Panc1 (cell line): ENCODE measurements at regions not wholly inside any gene's neighbourhood (a gene's known extent, or its start where the extent isn't known, plus 50 kb on each side); places are given as distances from the start of the nearest gene placed in this dataset.

Experiments
- ATAC-seq: fragments of 200-7000 bp; cut with Tn5 transposase; 2 replicates; pipeline ENCODE4 v1.9.1; 2020; ENCODE audit warnings: mild to moderate bottlenecking, moderate library complexity
- BruUV-seq: library from RNA; stranded (reverse); fragments of 400-500 nt; replicated peaks from 2 replicates; lab custom pipeline; 2021; lab: Mats Ljungman, UMichigan
- CTCF ChIA-PET: fragments of 300-600 bp; sonication (Branson Sonifier 250); formaldehyde crosslinking; loops from one replicate; lab custom pipeline; 2022; ENCODE audit warnings: antibody characterized with exemption; lab: Charles Lee
- POLR2A ChIA-PET: fragments of 300-600 bp; sonication (Branson Sonifier 250); formaldehyde crosslinking; loops from one replicate; lab custom pipeline; 2022; ENCODE audit warnings: antibody characterized with exemption; lab: Charles Lee
- DNase-seq: peaks from one replicate; pipeline ENCODE4 v3.0.0-alpha.2; 2010; ENCODE audit warnings: low read depth, low spot score
- H3K27ac ChIP-seq: 2 replicates; pipeline ENCODE4 v1.5.1; 2011; ENCODE audit warnings: mild to moderate bottlenecking, low read length, inconsistent platforms
- H3K27me3 ChIP-seq: fragments of 200-500 bp; sonication (Bioruptor generic); 2 replicates; pipeline ENCODE4 v1.6.0; 2014; ENCODE audit warnings: low read length, inconsistent platforms; ENCODE audit not compliant: control insufficient read depth, insufficient read depth
- H3K36me3 ChIP-seq: fragments of 200-500 bp; sonication (Bioruptor generic); 2 replicates; pipeline ENCODE4 v1.5.1; 2014; ENCODE audit warnings: inconsistent platforms, mild to moderate bottlenecking, low read length, moderate library complexity; ENCODE audit not compliant: control insufficient read depth, insufficient read depth
- H3K4me1 ChIP-seq: 2 replicates; pipeline ENCODE4 v1.5.1; 2011; ENCODE audit warnings: inconsistent platforms, mild to moderate bottlenecking, low read length, moderate library complexity; ENCODE audit not compliant: control insufficient read depth, insufficient read depth
- H3K4me3 ChIP-seq, 2 experiments: 2 replicates each; pipeline ENCODE4 v1.5.1; 2011 to 2012; ENCODE audit warnings: low read depth in 2 of 2, low read length in 2 of 2, mild to moderate bottlenecking in 2 of 2, inconsistent platforms in 1 of 2, moderate library complexity in 1 of 2
- H3K9me3 ChIP-seq: fragments of 200-500 bp; sonication (Bioruptor generic); 2 replicates; pipeline ENCODE4 v1.5.1; 2014; ENCODE audit warnings: low read depth, mild to moderate bottlenecking, inconsistent platforms, low read length, moderate library complexity; ENCODE audit not compliant: control insufficient read depth, insufficient read depth
- POLR2AphosphoS5 ChIP-seq: IDR thresholded peaks from 2 replicates; pipeline ENCODE4 v1.6.1; 2012; ENCODE audit warnings: mild to moderate bottlenecking, low read depth, low read length, moderate library complexity
- SIN3A ChIP-seq: IDR thresholded peaks from 2 replicates; pipeline ENCODE4 v1.6.1; 2012; ENCODE audit warnings: low read depth, mild to moderate bottlenecking, low read length, moderate library complexity, borderline replicate concordance; ENCODE audit not compliant: insufficient read depth
- TCF7L2 ChIP-seq: IDR thresholded peaks from 2 replicates; pipeline ENCODE4 v1.6.1; 2011; ENCODE audit warnings: mild to moderate bottlenecking, low read depth, low read length, inconsistent platforms
- in situ Hi-C: cut with HindIII; loops from 2 replicates; pipeline ENCODE4 v1.10.0; 2016; ENCODE audit warnings: low sequenced_read_pairs, low pct_unique_long_range_greater_than_20kb
- intact Hi-C: fragments of 100-400 bp; cut with micrococcal nuclease; formaldehyde crosslinking; loops from one replicate; pipeline ENCODE4 v1.10.0; 2022; ENCODE audit not compliant: unreplicated experiment
- TF ChIP-seq, protein P1 (sequence below): fragments of 450-650 bp; IDR thresholded peaks from 2 replicates; pipeline ENCODE4 v1.5.1; 2017; ENCODE audit warnings: mild to moderate bottlenecking
- TF ChIP-seq, protein P2 (sequence below), 2 experiments: IDR thresholded peaks; 2 replicates each; pipeline ENCODE4 v1.6.1; 2011 to 2012; ENCODE audit warnings: low read depth in 2 of 2, control low read depth in 1 of 2, low read length in 1 of 2, mild to moderate bottlenecking in 1 of 2, moderate library complexity in 1 of 2; ENCODE audit not compliant: insufficient read depth in 1 of 2

DNA sequence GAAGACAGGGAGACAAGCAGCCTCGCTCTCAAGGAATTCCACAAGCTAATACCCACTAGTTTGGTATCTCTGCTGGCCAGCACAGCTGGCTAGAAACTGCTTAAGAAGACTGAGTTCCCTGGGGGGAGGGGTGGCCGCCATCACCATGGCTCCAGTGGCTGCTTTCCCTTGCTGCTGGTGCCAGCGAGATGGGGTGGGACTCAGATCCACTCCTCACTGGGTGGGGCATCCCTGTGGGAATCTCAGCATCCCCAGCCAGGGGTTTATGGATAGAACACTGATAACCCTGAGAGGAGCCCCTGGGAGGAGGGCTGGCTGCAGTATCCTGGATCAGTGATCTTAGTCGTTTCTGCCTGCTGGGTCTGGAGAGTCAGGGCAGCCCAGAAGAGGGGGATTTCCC, 170.6 kb upstream of the MDGA2 start:
- ChIA-PET POLR2A (no interaction called here), CTCF (no interaction called here)
- no peaks in the 10 kb centered on the region for H3K27me3 ChIP-seq
- BruUV-seq = no TSS peak
- H3K36me3 ChIP-seq = no peaks in the 10 kb centered on the region
- DNase-seq = no peak
- H3K27ac ChIP-seq = no peak overlapping the region
- no peak for ATAC-seq
- TF ChIP-seq, protein P1, sequence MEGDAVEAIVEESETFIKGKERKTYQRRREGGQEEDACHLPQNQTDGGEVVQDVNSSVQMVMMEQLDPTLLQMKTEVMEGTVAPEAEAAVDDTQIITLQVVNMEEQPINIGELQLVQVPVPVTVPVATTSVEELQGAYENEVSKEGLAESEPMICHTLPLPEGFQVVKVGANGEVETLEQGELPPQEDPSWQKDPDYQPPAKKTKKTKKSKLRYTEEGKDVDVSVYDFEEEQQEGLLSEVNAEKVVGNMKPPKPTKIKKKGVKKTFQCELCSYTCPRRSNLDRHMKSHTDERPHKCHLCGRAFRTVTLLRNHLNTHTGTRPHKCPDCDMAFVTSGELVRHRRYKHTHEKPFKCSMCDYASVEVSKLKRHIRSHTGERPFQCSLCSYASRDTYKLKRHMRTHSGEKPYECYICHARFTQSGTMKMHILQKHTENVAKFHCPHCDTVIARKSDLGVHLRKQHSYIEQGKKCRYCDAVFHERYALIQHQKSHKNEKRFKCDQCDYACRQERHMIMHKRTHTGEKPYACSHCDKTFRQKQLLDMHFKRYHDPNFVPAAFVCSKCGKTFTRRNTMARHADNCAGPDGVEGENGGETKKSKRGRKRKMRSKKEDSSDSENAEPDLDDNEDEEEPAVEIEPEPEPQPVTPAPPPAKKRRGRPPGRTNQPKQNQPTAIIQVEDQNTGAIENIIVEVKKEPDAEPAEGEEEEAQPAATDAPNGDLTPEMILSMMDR = no peak
- TF ChIP-seq SIN3A (no peak), TCF7L2 (no peak), POLR2AphosphoS5 (no peak)
- TF ChIP-seq, protein P2, sequence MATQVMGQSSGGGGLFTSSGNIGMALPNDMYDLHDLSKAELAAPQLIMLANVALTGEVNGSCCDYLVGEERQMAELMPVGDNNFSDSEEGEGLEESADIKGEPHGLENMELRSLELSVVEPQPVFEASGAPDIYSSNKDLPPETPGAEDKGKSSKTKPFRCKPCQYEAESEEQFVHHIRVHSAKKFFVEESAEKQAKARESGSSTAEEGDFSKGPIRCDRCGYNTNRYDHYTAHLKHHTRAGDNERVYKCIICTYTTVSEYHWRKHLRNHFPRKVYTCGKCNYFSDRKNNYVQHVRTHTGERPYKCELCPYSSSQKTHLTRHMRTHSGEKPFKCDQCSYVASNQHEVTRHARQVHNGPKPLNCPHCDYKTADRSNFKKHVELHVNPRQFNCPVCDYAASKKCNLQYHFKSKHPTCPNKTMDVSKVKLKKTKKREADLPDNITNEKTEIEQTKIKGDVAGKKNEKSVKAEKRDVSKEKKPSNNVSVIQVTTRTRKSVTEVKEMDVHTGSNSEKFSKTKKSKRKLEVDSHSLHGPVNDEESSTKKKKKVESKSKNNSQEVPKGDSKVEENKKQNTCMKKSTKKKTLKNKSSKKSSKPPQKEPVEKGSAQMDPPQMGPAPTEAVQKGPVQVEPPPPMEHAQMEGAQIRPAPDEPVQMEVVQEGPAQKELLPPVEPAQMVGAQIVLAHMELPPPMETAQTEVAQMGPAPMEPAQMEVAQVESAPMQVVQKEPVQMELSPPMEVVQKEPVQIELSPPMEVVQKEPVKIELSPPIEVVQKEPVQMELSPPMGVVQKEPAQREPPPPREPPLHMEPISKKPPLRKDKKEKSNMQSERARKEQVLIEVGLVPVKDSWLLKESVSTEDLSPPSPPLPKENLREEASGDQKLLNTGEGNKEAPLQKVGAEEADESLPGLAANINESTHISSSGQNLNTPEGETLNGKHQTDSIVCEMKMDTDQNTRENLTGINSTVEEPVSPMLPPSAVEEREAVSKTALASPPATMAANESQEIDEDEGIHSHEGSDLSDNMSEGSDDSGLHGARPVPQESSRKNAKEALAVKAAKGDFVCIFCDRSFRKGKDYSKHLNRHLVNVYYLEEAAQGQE (IDR thresholded peaks at IDR 0.05; ENCODE audit: insufficient read depth in 1 of 2, low read depth in 2 of 2, low read length in 1 of 2) = no peak
- in situ Hi-C loops (no loop called here), intact Hi-C loops (no loop called here)
- no peak overlapping the region for H3K4me3 ChIP-seq
- H3K9me3 ChIP-seq = no peaks in the 10 kb centered on the region
- H3K4me1 ChIP-seq = no peaks in the 10 kb centered on the region

DNA sequence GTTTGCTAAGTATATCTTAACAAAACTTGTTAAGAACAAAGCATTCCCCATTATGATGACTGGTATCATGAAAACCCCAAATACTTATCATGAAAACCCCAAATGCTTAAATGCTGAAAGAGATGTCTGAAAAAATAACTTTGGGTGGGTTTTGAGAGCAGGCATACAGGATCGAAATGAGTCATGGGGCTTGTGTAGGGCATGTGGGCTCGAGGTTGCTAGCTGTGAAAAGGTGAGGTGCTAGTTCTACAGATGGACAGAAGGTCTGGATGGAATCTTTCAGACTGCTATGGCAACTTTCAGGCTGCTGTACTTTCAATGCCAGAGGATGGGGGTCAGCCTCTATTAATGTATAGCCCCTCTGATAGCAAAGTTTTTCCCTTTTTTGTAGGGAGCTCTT, 167.8 kb upstream of the MDGA2 start:
- BruUV-seq = no TSS peak
- Histone ChIP-seq H3K9me3 (no peaks in the 10 kb centered on the region), H3K27ac (no peak overlapping the region), H3K36me3 (no peaks in the 10 kb centered on the region), H3K4me3 (no peak overlapping the region), H3K27me3 (no peaks in the 10 kb centered on the region), H3K4me1 (no peaks in the 10 kb centered on the region)
- POLR2A ChIA-PET = no interaction called here
- CTCF ChIA-PET = no interaction called here
- in situ Hi-C loops = no loop called here
- intact Hi-C loops = no loop called here
- ATAC-seq (no peak), DNase-seq (no peak)
- TF ChIP-seq, protein P2 (IDR thresholded peaks at IDR 0.05; ENCODE audit: insufficient read depth in 1 of 2, low read depth in 2 of 2, low read length in 1 of 2) = no peak
- TF ChIP-seq SIN3A (no peak), POLR2AphosphoS5 (no peak), TCF7L2 (no peak)
- TF ChIP-seq, protein P1 = no peak
